Transverse colon (tissue), 4 donors: ENCODE measurements at regions not wholly inside any gene's neighbourhood (a gene's known extent, or its start where the extent isn't known, plus 50 kb on each side); places are given as distances from the start of the nearest gene placed in this dataset.

Experiments
- DNase-seq: peaks from one replicate; pipeline ENCODE4 v3.0.0-alpha.2; 2019
- H3K27ac ChIP-seq, 4 donors: fragments of 200-600 bp; sonication (generic); 2 replicates each; pipeline ENCODE4 v1.5.1; 2016 to 2018; ENCODE audit warnings: inconsistent platforms in 4 of 4
- H3K27me3 ChIP-seq: fragments of 200-600 bp; sonication (generic); 2 replicates; pipeline ENCODE4 v1.5.1; 2017; ENCODE audit warnings: inconsistent platforms
- H3K36me3 ChIP-seq, 4 donors: fragments of 200-600 bp; sonication (generic); 2 replicates each; pipeline ENCODE4 v1.5.1; 2017 to 2019; ENCODE audit warnings: inconsistent platforms in 4 of 4
- H3K4me1 ChIP-seq, 4 donors: fragments of 200-600 bp; sonication (generic); 2 replicates each; pipeline ENCODE4 v1.5.1; 2017 to 2020; ENCODE audit warnings: inconsistent platforms in 4 of 4
- H3K4me3 ChIP-seq, 4 donors: fragments of 200-600 bp; sonication (generic); 1 replicate in 1 of 4; 2 replicates in 3 of 4; pipeline versions ENCODE4 v1.5.1 to v1.6.1; 2017 to 2019; ENCODE audit warnings: inconsistent platforms in 4 of 4
- H3K9me3 ChIP-seq, 2 donors: fragments of 200-600 bp; sonication (generic); 2 replicates each; pipeline ENCODE4 v1.5.1; 2017 to 2019; ENCODE audit warnings: inconsistent platforms in 2 of 2
- CTCF ChIP-seq, 5 experiments: fragments of 200-600 bp in 3 of 5; fragments of 450-650 bp in 2 of 5; sonication (generic) in 3 of 5; IDR thresholded peaks; 1 replicate in 2 of 5; 2 replicates in 3 of 5; pipeline ENCODE4 v1.5.1; 2016 to 2017; ENCODE audit warnings: antibody characterized with exemption in 5 of 5, inconsistent platforms in 3 of 5, mild to moderate bottlenecking in 2 of 5, moderate library complexity in 1 of 5
- EP300 ChIP-seq: sonication (generic); formaldehyde crosslinking; IDR thresholded peaks from one replicate; pipeline ENCODE4 v1.6.1; 2017; ENCODE audit warnings: antibody characterized with exemption, low read depth
- POLR2A ChIP-seq: fragments of 450-650 bp; IDR thresholded peaks from one replicate; pipeline ENCODE4 v1.6.1; 2016; ENCODE audit warnings: antibody characterized with exemption, mild to moderate bottlenecking, moderate library complexity
- POLR2AphosphoS5 ChIP-seq, 3 donors: sonication (generic); formaldehyde crosslinking; IDR thresholded peaks; one replicate each; pipeline ENCODE4 v1.6.1; 2016; ENCODE audit warnings: antibody characterized with exemption in 3 of 3
- WGBS, 2 donors: methylation state at CpG; one replicate each; pipeline ENCODE4 v1.1.5; 2018; ENCODE audit warnings: low coverage in 1 of 2; 5-methylcytosine and 5-hydroxymethylcytosine counted together
- in situ Hi-C, 4 donors: fragments of 200-750 bp; cut with MboI; loops; one replicate each; pipeline versions ENCODE4 v1.15.0 to v1.15.1; 2017; ENCODE audit warnings: low sequenced_read_pairs in 3 of 4, low pct_ligation_motif_present in 1 of 4, low pct_unique_long_range_greater_than_20kb in 1 of 4
- intact Hi-C: fragments of 100-400 bp; cut with DNase I; formaldehyde crosslinking; loops from one replicate; pipeline ENCODE4 v1.15.1; 2023; ENCODE audit warnings: low total_unique reads

DNA sequence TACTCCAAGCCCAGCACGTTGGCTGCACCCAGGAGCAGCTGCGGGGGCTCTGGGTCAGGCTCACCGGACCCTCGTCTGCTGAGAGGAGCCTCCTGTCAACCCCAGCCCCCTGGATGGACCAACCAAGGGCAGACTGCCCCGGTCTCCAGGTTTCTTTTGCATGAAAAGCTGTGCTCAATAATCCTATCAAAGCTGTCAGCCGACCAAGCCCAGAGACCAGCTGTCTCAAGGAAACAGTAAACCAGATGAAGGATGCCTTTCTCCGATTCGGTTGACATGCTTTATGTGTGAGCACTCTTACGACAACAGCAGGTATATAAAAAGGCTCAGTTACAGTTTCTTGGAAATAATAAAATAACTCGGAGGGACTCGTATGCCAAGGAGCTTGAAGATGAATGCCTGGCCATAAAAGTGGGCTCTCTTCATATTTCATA lies 71.6 kb upstream of the BAIAP2L1 start:
- no peak overlapping the region for H3K4me3 ChIP-seq
- H3K4me1 ChIP-seq: peaks cover 0 to 10% (median 7%) of the 10 kb centered on the region in 4 donors
- H3K27me3 ChIP-seq: peaks cover 28% of the 10 kb centered on the region
- intact Hi-C loops (no loop called here), in situ Hi-C loops (no loop called here)
- no peaks in the 10 kb centered on the region for H3K9me3 ChIP-seq
- no peak for DNase-seq
- no peak for TF ChIP-seq CTCF (IDR thresholded peaks at IDR 0.05)
- TF ChIP-seq POLR2AphosphoS5 (IDR thresholded peaks at IDR 0.05): no peak
- no peak for TF ChIP-seq EP300
- TF ChIP-seq POLR2A: no peak
- H3K27ac ChIP-seq: no peak overlapping the region
- no peaks in the 10 kb centered on the region for H3K36me3 ChIP-seq
- WGBS, 2 donors: 59 to 60% methylated on average over 2 to 11 of the region's 11 CpGs

DNA sequence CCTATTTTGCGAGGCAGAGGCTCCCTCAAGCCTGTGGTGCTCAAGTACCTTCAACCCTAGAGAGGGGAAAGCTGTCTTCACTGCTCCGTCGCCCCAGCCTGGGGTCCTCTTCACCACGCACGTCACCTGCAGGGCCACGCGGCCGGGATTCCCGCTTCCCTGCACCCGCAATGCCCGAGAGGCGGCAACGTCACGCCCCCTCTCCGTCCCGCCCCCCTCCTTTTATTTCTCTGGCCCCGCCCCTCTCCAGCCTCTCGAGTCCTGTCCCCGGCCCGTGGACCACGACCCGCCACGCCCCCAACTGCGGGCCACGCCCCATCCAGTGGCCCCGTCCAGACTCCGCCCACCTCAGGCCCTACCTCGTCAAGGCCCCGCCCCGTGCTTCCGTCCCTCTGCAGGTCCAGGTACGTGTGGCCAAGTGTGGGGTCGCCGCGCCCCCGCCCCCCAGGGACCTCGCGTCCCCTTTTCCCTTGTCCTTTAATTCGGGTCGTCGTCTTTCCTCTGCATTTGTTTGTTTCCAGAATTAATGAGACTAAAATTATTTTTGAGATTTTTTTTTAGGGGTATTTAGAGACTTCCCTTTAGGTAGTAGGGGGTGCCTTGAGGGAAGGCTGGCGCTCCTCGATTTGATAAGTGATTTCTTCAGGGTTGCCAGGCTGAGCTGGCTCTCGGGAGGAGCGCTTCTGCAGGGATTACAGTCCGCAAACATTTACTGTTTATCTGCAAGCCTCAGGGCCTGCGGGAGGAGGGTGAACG lies 69.8 kb upstream of the BAIAP2L1 start:
- H3K36me3 ChIP-seq: no peaks in the 10 kb centered on the region
- peak; percentile 78 for DNase-seq
- in situ Hi-C loops: no loop called here
- no peak overlapping the region for H3K27ac ChIP-seq
- TF ChIP-seq POLR2A: no peak
- TF ChIP-seq CTCF (IDR thresholded peaks at IDR 0.05): no peak
- TF ChIP-seq EP300: no peak
- TF ChIP-seq POLR2AphosphoS5 (IDR thresholded peaks at IDR 0.05): no peak
- intact Hi-C loops: no loop called here
- H3K9me3 ChIP-seq: no peaks in the 10 kb centered on the region
- peak overlapping the region in 2 of 4 donors; percentile 12 to 40 for H3K4me3 ChIP-seq
- H3K27me3 ChIP-seq: peaks cover 28% of the 10 kb centered on the region
- 18 to 27% methylated on average over 3 to 45 of the region's 48 CpGs for WGBS, 2 donors
- H3K4me1 ChIP-seq: peaks cover 0 to 10% (median 7%) of the 10 kb centered on the region in 4 donors

DNA sequence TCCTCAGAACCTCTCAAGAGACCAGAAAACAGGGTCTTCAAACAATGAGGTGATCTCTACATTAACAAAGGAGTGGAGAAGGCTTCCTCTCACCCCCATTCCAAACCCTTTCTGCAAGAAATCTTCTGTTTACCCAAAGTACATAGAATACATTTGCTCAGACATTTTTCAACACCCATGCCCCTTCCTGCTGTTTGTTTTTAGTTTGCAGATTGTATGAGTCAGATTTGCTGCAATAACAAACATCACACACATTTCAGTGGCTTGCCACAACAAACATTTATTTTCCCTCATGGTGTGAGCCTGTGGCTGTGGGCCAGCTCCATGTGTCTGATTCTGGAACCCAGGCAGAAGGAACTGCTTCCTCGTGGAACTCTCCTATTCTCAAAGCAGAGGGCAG lies 68.2 kb upstream of the BAIAP2L1 start:
- H3K9me3 ChIP-seq: no peaks in the 10 kb centered on the region
- H3K4me3 ChIP-seq: no peak overlapping the region
- peaks cover 28% of the 10 kb centered on the region for H3K27me3 ChIP-seq
- peaks cover 0 to 10% (median 7%) of the 10 kb centered on the region in 4 donors for H3K4me1 ChIP-seq
- H3K36me3 ChIP-seq: no peaks in the 10 kb centered on the region
- 95% methylated on average over 1 of the region's 1 CpG; no CpG with 5 or more reads in 1 of the 2 donors for WGBS, 2 donors
- no peak for TF ChIP-seq POLR2A
- intact Hi-C loops (no loop called here), in situ Hi-C loops (no loop called here)
- DNase-seq: no peak
- no peak overlapping the region for H3K27ac ChIP-seq

- peaks cover 28% of the 10 kb centered on the region for H3K27me3 ChIP-seq
- 67 to 78% methylated on average over 3 to 8 of the region's 8 CpGs for WGBS, 2 donors
- H3K27ac ChIP-seq: no peak overlapping the region
- TF ChIP-seq EP300 (no peak), POLR2AphosphoS5 (IDR thresholded peaks at IDR 0.05) (no peak), POLR2A (no peak), CTCF (IDR thresholded peaks at IDR 0.05) (no peak)
- intact Hi-C loops: no loop called here
- no peaks in the 10 kb centered on the region for H3K36me3 ChIP-seq
- DNase-seq: no peak
- H3K4me1 ChIP-seq: peaks cover 0 to 10% (median 7%) of the 10 kb centered on the region in 4 donors
- in situ Hi-C loops: no loop called here
- H3K9me3 ChIP-seq: no peaks in the 10 kb centered on the region
- H3K4me3 ChIP-seq: no peak overlapping the region
These were observed 66.9 kb upstream of the BAIAP2L1 start for GRCh38 chr7:98467570-98468312.
